Adrenal gland (tissue), 9 donors: ENCODE measurements at regions not wholly inside any gene's neighbourhood (a gene's known extent, or its start where the extent isn't known, plus 50 kb on each side); places are given as distances from the start of the nearest gene placed in this dataset.
A peak's percentile ranks its signal among the peaks of the same experiment; 100 is the strongest.
"Not testable (repeated sequence)": the region's sequence is repeated elsewhere in the genome, so short reads cannot be mapped to it uniquely, and the experiment has no call there.

ENCODE experiments used
- DNase-seq, 7 donors: peaks; one replicate each; pipeline ENCODE4 v3.0.0-alpha.2; 2019 to 2020
- H3K27ac ChIP-seq, 5 donors: fragments of 200-600 bp; sonication (generic) in 4 of 5; 1 replicate in 3 of 5; 2 replicates in 2 of 5; pipeline versions ENCODE4 v1.5.1 to v1.8.0; 2016 to 2020; ENCODE audit warnings: mild to moderate bottlenecking in 1 of 5
- H3K27me3 ChIP-seq: fragments of 200-600 bp; 2 replicates; pipeline ENCODE4 v1.8.0; 2021
- H3K36me3 ChIP-seq, 2 donors: fragments of 200-600 bp; replicated peaks in 1 of 2; 1 replicate in 1 of 2; 2 replicates in 1 of 2; pipeline versions ENCODE4 v1.5.1 to v1.8.0; 2018 to 2022
- H3K4me1 ChIP-seq, 2 donors: fragments of 200-600 bp; replicated peaks in 1 of 2; 1 replicate in 1 of 2; 2 replicates in 1 of 2; pipeline versions ENCODE4 v1.5.1 to v1.8.0; 2018 to 2021
- H3K4me3 ChIP-seq, 4 donors: fragments of 200-600 bp; sonication (generic) in 3 of 4; one replicate each; pipeline ENCODE4 v1.5.1; 2016 to 2018
- H3K9me3 ChIP-seq, 3 donors: fragments of 200-600 bp; sonication (generic) in 1 of 3; replicated peaks in 1 of 3; 1 replicate in 2 of 3; 2 replicates in 1 of 3; pipeline versions ENCODE4 v1.5.1 to v1.8.0; 2016 to 2021
- POLR2A ChIP-seq, 2 donors: fragments of 450-650 bp; IDR thresholded peaks; one replicate each; pipeline ENCODE4 v1.6.1; 2017; ENCODE audit warnings: antibody characterized with exemption in 2 of 2, mild to moderate bottlenecking in 2 of 2, moderate library complexity in 1 of 2
- WGBS, 4 donors: extraction: QIAGEN DNeasy Blood & Tissue Kit in 2 of 4; methylation state at CpG; one replicate each; pipeline versions ENCODE4 v1.1.5 to v1.1.7; 2013 to 2017; 5-methylcytosine and 5-hydroxymethylcytosine counted together
- intact Hi-C, 2 donors: fragments of 100-400 bp; cut with DNase I; formaldehyde crosslinking; loops; one replicate each; pipeline versions ENCODE4 v1.14.1 to v1.15.0; 2022 to 2023
- TF ChIP-seq, protein P1 (sequence below), 6 experiments: fragments of 450-650 bp in 4 of 6; fragments of 200-600 bp in 2 of 6; sonication (generic) in 1 of 6; IDR thresholded peaks; 1 replicate in 5 of 6; 2 replicates in 1 of 6; pipeline versions ENCODE4 v1.5.1 to v1.8.0; 2016 to 2021; ENCODE audit warnings: antibody characterized with exemption in 6 of 6, mild to moderate bottlenecking in 2 of 6, moderate library complexity in 1 of 6
- donor health status: healthy with polysubstance abuse.
- donor health status: Bipolar disorder and iron deficiency.
- donor health status: DM: yes; HTN: yes; CAD: no.
- donor health status: DM: no; HTN: no; CAD: no.
- donor health status: DM: no; HTN: no; CAD: no.

DNA sequence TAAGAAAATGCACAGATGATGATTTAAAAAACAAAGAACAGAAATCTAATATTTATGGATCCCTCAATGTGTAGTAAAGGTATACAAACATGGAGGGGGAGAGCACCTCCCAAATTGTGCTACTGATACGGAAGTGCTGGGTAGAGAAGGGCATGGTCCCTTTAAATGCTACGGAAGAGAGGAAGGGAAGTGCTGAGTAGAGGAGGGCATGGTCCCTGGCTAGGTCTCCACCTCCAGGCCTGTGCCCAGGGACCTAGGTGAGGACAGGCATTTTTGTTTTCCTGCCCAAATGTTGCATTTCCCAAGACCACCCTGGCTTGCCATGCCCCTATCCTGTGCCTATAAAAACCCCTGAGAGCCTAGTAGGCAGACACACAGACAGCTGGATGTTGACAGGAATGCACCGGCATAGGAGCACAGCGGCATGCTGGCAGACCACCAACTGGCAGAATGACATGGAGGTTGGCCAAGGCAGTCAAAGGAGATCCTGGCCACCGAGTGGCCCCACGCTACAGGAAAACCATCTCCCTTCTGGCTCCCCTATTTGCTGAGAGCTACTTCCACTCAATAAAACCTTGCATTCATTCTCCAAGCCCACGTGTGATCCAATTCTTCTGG lies 62.1 kb upstream of the SPDL1 start:
- Histone ChIP-seq H3K4me1 (no peaks in the 10 kb centered on the region), H3K36me3 (no peaks in the 10 kb centered on the region), H3K9me3 (no peaks in the 10 kb centered on the region), H3K27me3 (no peaks in the 10 kb centered on the region), H3K27ac (no peak overlapping the region), H3K4me3 (no peak overlapping the region)
- 46 to 60% (median 50%) methylated on average over 4 to 7 of the region's 7 CpGs for WGBS, 4 donors
- intact Hi-C loops, result no loop called here
- TF ChIP-seq, protein P1, sequence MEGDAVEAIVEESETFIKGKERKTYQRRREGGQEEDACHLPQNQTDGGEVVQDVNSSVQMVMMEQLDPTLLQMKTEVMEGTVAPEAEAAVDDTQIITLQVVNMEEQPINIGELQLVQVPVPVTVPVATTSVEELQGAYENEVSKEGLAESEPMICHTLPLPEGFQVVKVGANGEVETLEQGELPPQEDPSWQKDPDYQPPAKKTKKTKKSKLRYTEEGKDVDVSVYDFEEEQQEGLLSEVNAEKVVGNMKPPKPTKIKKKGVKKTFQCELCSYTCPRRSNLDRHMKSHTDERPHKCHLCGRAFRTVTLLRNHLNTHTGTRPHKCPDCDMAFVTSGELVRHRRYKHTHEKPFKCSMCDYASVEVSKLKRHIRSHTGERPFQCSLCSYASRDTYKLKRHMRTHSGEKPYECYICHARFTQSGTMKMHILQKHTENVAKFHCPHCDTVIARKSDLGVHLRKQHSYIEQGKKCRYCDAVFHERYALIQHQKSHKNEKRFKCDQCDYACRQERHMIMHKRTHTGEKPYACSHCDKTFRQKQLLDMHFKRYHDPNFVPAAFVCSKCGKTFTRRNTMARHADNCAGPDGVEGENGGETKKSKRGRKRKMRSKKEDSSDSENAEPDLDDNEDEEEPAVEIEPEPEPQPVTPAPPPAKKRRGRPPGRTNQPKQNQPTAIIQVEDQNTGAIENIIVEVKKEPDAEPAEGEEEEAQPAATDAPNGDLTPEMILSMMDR (IDR thresholded peaks at IDR 0.05), result no peak
- no peak for TF ChIP-seq POLR2A (IDR thresholded peaks at IDR 0.05)
- peak in 4 of 7 donors; percentile 15 to 27 (median 17) for DNase-seq

DNA sequence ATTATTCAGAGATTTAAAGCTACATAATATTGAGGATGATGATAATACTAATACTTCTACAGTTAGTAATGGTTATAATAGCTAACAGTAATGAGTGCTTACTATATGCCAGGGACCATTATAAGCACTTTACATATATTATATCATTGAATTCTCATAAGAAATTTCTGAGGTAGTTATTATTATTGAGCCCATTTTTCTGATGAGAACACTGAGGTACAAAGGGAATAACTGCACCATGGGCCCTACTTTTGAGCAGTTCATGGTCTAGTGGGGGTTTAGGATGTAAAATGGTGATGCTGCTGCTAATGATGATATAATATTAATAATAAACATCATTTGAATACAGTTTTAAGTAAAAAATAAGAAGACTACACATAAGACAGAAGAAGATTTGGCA lies 64.2 kb upstream of the SPDL1 start:
- TF ChIP-seq, protein P1 (IDR thresholded peaks at IDR 0.05), result no peak
- TF ChIP-seq POLR2A (IDR thresholded peaks at IDR 0.05), result no peak
- H3K4me3 ChIP-seq, result no peak overlapping the region
- H3K27me3 ChIP-seq, result no peaks in the 10 kb centered on the region
- intact Hi-C loops, result no loop called here
- no peaks in the 10 kb centered on the region for H3K4me1 ChIP-seq
- DNase-seq, result no peak
- no peak overlapping the region for H3K27ac ChIP-seq
- no peaks in the 10 kb centered on the region for H3K9me3 ChIP-seq
- H3K36me3 ChIP-seq, result no peaks in the 10 kb centered on the region

DNA sequence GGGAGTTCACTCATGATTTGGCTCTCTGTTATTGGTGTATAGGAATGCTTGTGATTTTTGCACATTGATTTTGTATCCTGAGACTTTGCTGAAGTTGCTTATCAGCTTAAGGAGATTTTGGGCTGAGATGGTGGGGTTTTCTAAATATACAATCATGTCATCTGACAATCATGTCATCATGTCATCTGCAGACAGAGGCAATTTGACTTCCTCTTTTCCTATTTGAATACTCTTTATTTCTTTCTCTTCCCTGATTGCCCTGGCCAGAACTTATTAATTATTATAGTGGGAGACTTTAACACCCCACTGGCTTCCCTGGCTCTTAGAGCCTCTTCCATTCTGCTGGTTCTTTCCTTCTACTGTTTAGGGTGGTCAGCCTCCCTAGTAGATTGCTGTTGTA lies 64.8 kb upstream of the SPDL1 start:
- intact Hi-C loops, H3K36me3 ChIP-seq, H3K27ac ChIP-seq, H3K9me3 ChIP-seq, H3K4me1 ChIP-seq, DNase-seq, H3K27me3 ChIP-seq, H3K4me3 ChIP-seq: not testable (repeated sequence)

DNA sequence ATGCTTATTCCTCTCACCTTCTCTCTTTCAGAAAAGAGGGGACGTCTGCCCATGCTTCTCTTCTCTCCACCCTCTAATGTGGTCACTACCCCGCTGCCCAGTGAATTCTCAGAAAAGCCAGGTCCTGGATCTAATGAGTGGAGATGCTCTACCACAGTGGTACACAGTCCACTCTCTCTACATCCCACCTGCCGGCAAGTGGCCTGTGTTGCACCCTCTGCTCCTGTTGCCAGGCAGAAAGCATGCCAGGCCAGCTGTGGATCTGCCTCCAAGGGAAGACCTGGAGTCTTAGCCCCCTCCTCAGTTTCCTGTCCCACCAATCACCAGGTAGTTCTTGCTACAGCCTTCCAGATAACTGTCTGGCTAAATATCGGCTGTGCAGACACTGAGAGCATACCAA lies 71.2 kb upstream of the SPDL1 start:
- 77 to 90% (median 81%) methylated on average over 4 of the region's 4 CpGs for WGBS, 4 donors
- intact Hi-C loops, result no loop called here
- no peaks in the 10 kb centered on the region for H3K36me3 ChIP-seq

DNA sequence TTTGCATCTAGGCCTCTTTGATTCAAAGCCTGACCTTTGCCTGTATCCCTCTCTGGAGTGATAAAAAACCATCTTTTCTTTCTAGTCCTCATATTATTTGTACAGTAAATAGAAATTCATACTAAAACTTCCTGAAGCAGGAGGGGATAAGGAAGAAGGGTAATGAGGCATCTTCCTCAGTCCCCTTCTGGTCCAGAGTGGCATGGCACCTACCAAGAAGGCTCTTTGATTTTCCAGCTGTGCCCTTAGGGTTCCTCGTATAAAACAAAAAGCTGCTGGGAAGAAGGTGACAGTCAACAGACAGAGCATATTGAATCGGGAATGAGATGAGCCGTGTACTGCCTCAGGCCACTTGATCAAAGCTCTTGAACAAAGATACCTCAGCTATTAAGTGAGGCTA lies 71.9 kb upstream of the SPDL1 start:
- H3K27ac ChIP-seq, result no peak overlapping the region

More for the DNA sequence above, 71.2 kb upstream of the SPDL1 start:
- H3K27me3 ChIP-seq, result no peaks in the 10 kb centered on the region
- H3K4me3 ChIP-seq, result no peak overlapping the region
- TF ChIP-seq, protein P1 (IDR thresholded peaks at IDR 0.05), result no peak
- no peak for TF ChIP-seq POLR2A (IDR thresholded peaks at IDR 0.05)
- H3K9me3 ChIP-seq, result no peaks in the 10 kb centered on the region
- no peak for DNase-seq
- H3K27ac ChIP-seq, result no peak overlapping the region
- no peaks in the 10 kb centered on the region for H3K4me1 ChIP-seq

More for the DNA sequence above, 71.9 kb upstream of the SPDL1 start:
- TF ChIP-seq, protein P1 (IDR thresholded peaks at IDR 0.05), result no peak
- TF ChIP-seq POLR2A (IDR thresholded peaks at IDR 0.05), result no peak
- H3K4me1 ChIP-seq, result no peaks in the 10 kb centered on the region
- no peaks in the 10 kb centered on the region for H3K9me3 ChIP-seq
- intact Hi-C loops, result no loop called here
- no peaks in the 10 kb centered on the region for H3K27me3 ChIP-seq
- H3K36me3 ChIP-seq, result no peaks in the 10 kb centered on the region
- WGBS, 4 donors, result 46 to 72% (median 59%) methylated on average over 3 of the region's 3 CpGs
- no peak for DNase-seq
- H3K4me3 ChIP-seq, result no peak overlapping the region
